Calu3 (cell line): ENCODE measurements at regions not wholly inside any gene's neighbourhood (a gene's known extent, or its start where the extent isn't known, plus 50 kb on each side); places are given as distances from the start of the nearest gene placed in this dataset.
A peak's percentile ranks its signal among the peaks of the same experiment; 100 is the strongest.
"Not testable (repeated sequence)": the region's sequence is repeated elsewhere in the genome, so short reads cannot be mapped to it uniquely, and the experiment has no call there.

Experiments used
- BruUV-seq: library from RNA; stranded (reverse); fragments of 400-500 nt; replicated peaks from 2 replicates; lab custom pipeline; 2021; lab: Mats Ljungman, UMichigan
- CTCF ChIA-PET: fragments of 300-600 bp; sonication (Branson Sonifier 250); formaldehyde crosslinking; loops from one replicate; lab custom pipeline; 2022; ENCODE audit warnings: antibody characterized with exemption; lab: Charles Lee
- DNase-seq: peaks from one replicate; pipeline ENCODE4 v3.0.0; 2022
- H3K27ac Mint-ChIP-seq: one replicate; pipeline ENCODE4 v1.8.0; 2022; ENCODE audit warnings: mixed read lengths; ENCODE audit not compliant: unreplicated experiment
- H3K27me3 Mint-ChIP-seq: one replicate; pipeline ENCODE4 v1.8.0; 2022; ENCODE audit warnings: mixed read lengths; ENCODE audit not compliant: unreplicated experiment
- H3K36me3 Mint-ChIP-seq: one replicate; pipeline ENCODE4 v1.8.0; 2022; ENCODE audit warnings: mild to moderate bottlenecking, moderate library complexity, mixed read lengths; ENCODE audit not compliant: insufficient read depth, unreplicated experiment
- H3K4me1 Mint-ChIP-seq: one replicate; pipeline ENCODE4 v1.8.0; 2022; ENCODE audit warnings: mild to moderate bottlenecking, low read depth, mixed read lengths; ENCODE audit not compliant: unreplicated experiment
- H3K4me3 Mint-ChIP-seq: one replicate; pipeline ENCODE4 v1.8.0; 2022; ENCODE audit warnings: mild to moderate bottlenecking, low read depth, moderate library complexity, mixed read lengths; ENCODE audit not compliant: unreplicated experiment
- H3K9me3 Mint-ChIP-seq: one replicate; pipeline ENCODE4 v1.8.0; 2022; ENCODE audit warnings: low read depth, mixed read lengths; ENCODE audit not compliant: unreplicated experiment
- intact Hi-C: fragments of 100-400 bp; cut with micrococcal nuclease; formaldehyde crosslinking; loops from one replicate; pipeline ENCODE4 v1.10.0; 2022; ENCODE audit not compliant: unreplicated experiment
- TF ChIP-seq, protein P1 (sequence below): fragments of 200-600 bp; IDR thresholded peaks from one replicate; pipeline ENCODE4 v1.8.0; 2022; ENCODE audit warnings: antibody characterized with exemption; ENCODE audit not compliant: unreplicated experiment

DNA sequence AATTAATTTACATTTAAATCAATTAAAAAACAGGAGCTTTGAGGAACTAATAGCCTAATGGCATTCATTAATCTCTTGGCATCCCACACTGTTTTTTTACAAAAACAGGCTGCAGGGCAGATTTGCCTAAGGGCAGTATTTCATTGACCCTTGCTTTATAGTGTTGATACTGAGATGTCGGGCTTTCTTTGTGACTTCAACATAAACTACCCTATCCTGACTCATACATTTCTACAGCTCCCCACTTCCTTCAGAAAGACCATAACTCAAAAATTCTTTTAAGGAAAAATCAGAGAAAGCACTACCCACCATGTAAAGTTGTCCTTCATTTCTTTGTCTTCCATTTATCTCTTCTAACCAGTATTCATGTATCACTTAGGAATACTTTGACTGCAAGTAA, 92.2 kb upstream of the NT5E start:
- DNase-seq, result no peak
- no TSS peak for BruUV-seq
- no peak overlapping the region for H3K4me3 Mint-ChIP-seq
- H3K27ac Mint-ChIP-seq, result no peak overlapping the region
- H3K9me3 Mint-ChIP-seq, result no peaks in the 10 kb centered on the region
- H3K27me3 Mint-ChIP-seq, result no peaks in the 10 kb centered on the region
- TF ChIP-seq, protein P1, sequence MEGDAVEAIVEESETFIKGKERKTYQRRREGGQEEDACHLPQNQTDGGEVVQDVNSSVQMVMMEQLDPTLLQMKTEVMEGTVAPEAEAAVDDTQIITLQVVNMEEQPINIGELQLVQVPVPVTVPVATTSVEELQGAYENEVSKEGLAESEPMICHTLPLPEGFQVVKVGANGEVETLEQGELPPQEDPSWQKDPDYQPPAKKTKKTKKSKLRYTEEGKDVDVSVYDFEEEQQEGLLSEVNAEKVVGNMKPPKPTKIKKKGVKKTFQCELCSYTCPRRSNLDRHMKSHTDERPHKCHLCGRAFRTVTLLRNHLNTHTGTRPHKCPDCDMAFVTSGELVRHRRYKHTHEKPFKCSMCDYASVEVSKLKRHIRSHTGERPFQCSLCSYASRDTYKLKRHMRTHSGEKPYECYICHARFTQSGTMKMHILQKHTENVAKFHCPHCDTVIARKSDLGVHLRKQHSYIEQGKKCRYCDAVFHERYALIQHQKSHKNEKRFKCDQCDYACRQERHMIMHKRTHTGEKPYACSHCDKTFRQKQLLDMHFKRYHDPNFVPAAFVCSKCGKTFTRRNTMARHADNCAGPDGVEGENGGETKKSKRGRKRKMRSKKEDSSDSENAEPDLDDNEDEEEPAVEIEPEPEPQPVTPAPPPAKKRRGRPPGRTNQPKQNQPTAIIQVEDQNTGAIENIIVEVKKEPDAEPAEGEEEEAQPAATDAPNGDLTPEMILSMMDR, result no peak
- peaks cover 9% of the 10 kb centered on the region for H3K36me3 Mint-ChIP-seq
- intact Hi-C loops, result no loop called here
- CTCF ChIA-PET, result interaction anchor here (0.5 kb wide), 1 partner anchor 1216 kb away, joined by 4 read pairs; no protein-coding TSS in a partner anchor
- peaks cover 42% of the 10 kb centered on the region for H3K4me1 Mint-ChIP-seq

DNA sequence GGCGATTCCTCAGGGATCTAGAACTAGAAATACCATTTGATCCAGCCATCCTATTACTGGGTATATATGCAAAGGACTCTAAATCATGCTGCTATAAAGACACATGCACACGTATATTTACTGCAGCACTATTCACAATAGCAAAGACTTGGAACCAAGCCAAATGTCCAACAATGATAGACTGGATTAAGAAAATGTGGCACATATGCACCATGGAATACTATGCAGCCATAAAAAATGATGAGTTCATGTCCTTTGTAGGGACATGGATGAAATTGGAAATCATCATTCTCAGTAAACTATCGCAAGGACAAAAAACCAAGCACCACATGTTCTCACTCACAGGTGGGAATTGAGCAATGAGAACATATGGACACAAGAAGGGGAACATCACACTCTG, 93.1 kb upstream of the NT5E start:
- peaks cover 33% of the 10 kb centered on the region for H3K4me1 Mint-ChIP-seq
- intact Hi-C loops, H3K36me3 Mint-ChIP-seq, DNase-seq, BruUV-seq, CTCF ChIA-PET, H3K9me3 Mint-ChIP-seq, H3K4me3 Mint-ChIP-seq, H3K27ac Mint-ChIP-seq, H3K27me3 Mint-ChIP-seq: not testable (repeated sequence)

DNA sequence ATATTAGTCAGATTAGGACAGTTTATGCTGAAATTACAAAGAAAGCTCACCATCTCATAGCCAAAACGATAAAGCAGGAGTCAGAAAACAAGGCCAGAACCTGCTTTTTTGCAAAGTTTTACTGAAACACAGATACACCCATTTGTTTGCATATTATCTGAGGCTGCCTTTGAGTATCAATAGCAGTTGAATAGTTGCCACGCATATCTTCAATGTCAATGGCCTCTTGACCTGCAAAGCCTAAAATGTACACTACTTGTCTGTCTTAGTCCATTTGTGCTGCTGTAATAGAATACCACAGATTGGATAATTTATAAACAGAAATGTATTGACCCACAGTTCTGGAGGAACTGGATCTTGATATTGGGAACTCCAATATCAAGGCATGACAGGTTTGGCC, 94.1 kb upstream of the NT5E start:
- intact Hi-C loops, result loop anchor here (1.0 kb wide), 2 partner anchors 127 to 181 kb away; no protein-coding TSS in a partner anchor
- Mint-ChIP-seq H3K4me3 (no peak overlapping the region), H3K27me3 (no peaks in the 10 kb centered on the region), H3K36me3 (peaks cover under 1% of the 10 kb centered on the region), H3K4me1 (peaks cover 24% of the 10 kb centered on the region), H3K9me3 (no peaks in the 10 kb centered on the region), H3K27ac (no peak overlapping the region)
- BruUV-seq, result no TSS peak
- CTCF ChIA-PET, result interaction anchor here (0.5 to 1.9 kb wide), 5 partner anchors 49 to 237 kb away, joined by 3 to 23 read pairs (median 3); partner anchors contain the start of gene NT5E
- no peak for DNase-seq
- TF ChIP-seq, protein P1, result no peak

DNA sequence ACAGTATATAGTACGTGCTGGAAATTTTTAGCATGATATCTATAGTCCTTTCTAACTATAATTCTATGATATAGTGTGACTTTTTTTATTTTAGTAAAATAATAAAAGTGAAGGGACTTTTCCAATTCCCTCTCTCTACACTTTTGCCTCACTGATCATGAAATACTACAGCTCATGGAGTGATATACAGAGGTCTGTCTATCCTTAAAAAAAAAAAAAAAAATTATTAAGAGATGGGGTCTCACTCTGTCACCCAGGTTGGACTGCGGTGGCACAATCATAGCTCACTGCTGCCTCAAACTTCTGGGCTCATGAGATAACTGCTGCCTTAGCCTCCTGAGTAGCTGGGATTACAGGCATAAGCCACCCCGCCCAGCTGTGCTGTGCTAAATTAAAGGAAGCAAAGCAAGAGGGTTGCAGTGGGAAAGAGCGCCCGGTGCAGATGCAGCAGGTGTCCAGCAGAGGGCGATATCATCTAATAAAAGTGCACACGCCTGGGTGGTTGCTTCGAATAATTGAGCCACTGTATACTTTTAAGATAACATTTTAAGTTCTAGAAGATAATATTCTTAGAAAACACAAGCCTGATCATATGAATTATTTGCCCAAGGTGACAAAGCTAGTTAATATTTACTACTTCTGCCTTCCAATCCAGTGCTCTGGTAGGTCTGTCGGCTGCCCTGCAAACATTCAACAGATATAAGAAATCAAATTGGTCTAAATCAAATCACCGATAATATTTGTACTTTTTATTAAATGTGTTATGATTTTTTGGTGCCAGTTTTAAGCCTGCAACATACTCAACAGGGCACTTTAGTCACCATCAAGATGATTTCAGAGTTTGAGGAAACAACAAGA, 94.9 kb upstream of the NT5E start:
- DNase-seq, result peak; percentile 79
- Mint-ChIP-seq H3K27ac (no peak overlapping the region), H3K4me1 (peaks cover 18% of the 10 kb centered on the region), H3K27me3 (no peaks in the 10 kb centered on the region), H3K36me3 (no peaks in the 10 kb centered on the region), H3K4me3 (no peak overlapping the region), H3K9me3 (no peaks in the 10 kb centered on the region)
- TF ChIP-seq, protein P1, result peak; percentile 89
- intact Hi-C loops, result loop anchor here (1.0 kb wide), 2 partner anchors 128 to 182 kb away; no protein-coding TSS in a partner anchor
- no TSS peak for BruUV-seq
- CTCF ChIA-PET, result interaction anchor here (0.6 to 1.9 kb wide), 7 partner anchors 16 to 460 kb away, joined by 3 to 23 read pairs (median 3); partner anchors contain the start of gene NT5E

DNA sequence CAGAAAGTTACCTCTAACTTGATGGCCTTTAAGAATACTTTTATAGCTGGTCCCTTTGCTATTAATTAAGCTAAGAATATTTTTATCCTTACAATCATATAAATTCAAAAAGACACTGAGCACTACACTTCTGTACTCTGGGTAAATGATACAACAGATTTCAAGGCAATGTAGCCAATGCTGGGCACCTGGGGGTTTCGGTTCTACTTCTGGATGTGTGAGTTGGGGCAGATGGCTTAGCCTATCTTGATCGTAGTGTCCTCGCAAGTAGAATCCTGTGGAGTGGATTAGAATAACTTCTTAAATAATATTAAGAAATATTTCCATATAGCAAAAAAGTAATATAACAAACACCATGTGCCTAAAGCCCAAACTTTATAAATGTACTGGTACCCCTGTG, 96.9 kb upstream of the NT5E start:
- CTCF ChIA-PET, result no interaction called here
- Mint-ChIP-seq H3K4me1 (peaks cover 18% of the 10 kb centered on the region), H3K27me3 (no peaks in the 10 kb centered on the region), H3K9me3 (no peaks in the 10 kb centered on the region), H3K27ac (no peak overlapping the region), H3K36me3 (no peaks in the 10 kb centered on the region), H3K4me3 (no peak overlapping the region)
- BruUV-seq, result no TSS peak
- intact Hi-C loops, result no loop called here
- no peak for DNase-seq
- TF ChIP-seq, protein P1, result no peak
